SW 1271 (cell line): ENCODE measurements at regions not wholly inside any gene's neighbourhood (a gene's known extent, or its start where the extent isn't known, plus 50 kb on each side); places are given as distances from the start of the nearest gene placed in this dataset.

Source experiments
- DNase-seq, 2 experiments: peaks; one replicate each; lab custom pipeline; 2025; lab: John Stamatoyannopoulos, UW

GRCh38 chr5:14090755-14091154, 52.4 kb upstream of the TRIO start:
- DNase-seq = no peak

- DNase-seq = peak in 1 of 2 experiments; percentile 34
These were observed 52.9 kb upstream of the TRIO start for GRCh38 chr5:14090290-14090689.

GRCh38 chr5:14089198-14089597, 53.9 kb upstream of the TRIO start:
- no peak for DNase-seq

- no peak for DNase-seq
These were observed 56.9 kb upstream of the TRIO start for GRCh38 chr5:14086261-14086660.

GRCh38 chr5:14082973-14083372, 60.2 kb upstream of the TRIO start:
- no peak for DNase-seq

- no peak for DNase-seq
These were observed 60.6 kb upstream of the TRIO start for GRCh38 chr5:14082523-14082922.

- no peak for DNase-seq
These were observed 61.4 kb upstream of the TRIO start for GRCh38 chr5:14081791-14082190.

- DNase-seq = no peak
These were observed 64.4 kb upstream of the TRIO start for GRCh38 chr5:14078716-14079115.

- DNase-seq = no peak
These were observed 65.6 kb upstream of the TRIO start for GRCh38 chr5:14077501-14077900.

GRCh38 chr5:14076561-14076960, 66.6 kb upstream of the TRIO start:
- no peak for DNase-seq

- DNase-seq = no peak
These were observed 67.2 kb upstream of the TRIO start for GRCh38 chr5:14075937-14076336.

GRCh38 chr5:14071433-14071832, 71.7 kb upstream of the TRIO start:
- DNase-seq = no peak

- DNase-seq = no peak
These were observed 74.1 kb upstream of the TRIO start for GRCh38 chr5:14069021-14069420.

GRCh38 chr5:14068136-14068535, 75.0 kb upstream of the TRIO start:
- DNase-seq = no peak

- no peak for DNase-seq
These were observed 76.8 kb upstream of the TRIO start for GRCh38 chr5:14066326-14066725.

- DNase-seq = no peak
These were observed 78.3 kb upstream of the TRIO start for GRCh38 chr5:14064841-14065240.

GRCh38 chr5:14063691-14064090, 79.5 kb upstream of the TRIO start:
- DNase-seq = no peak

- no peak for DNase-seq
These were observed 80.0 kb upstream of the TRIO start for GRCh38 chr5:14063138-14063537.

- DNase-seq = no peak
These were observed 81.0 kb upstream of the TRIO start for GRCh38 chr5:14062178-14062577.

- DNase-seq = peak in 1 of 2 experiments; percentile 28
These were observed 82.0 kb upstream of the TRIO start for GRCh38 chr5:14061106-14061505.

GRCh38 chr5:14060218-14060617, 82.9 kb upstream of the TRIO start:
- no peak for DNase-seq

GRCh38 chr5:14059810-14060209, 83.3 kb upstream of the TRIO start:
- no peak for DNase-seq

- DNase-seq = no peak
These were observed 85.9 kb upstream of the TRIO start for GRCh38 chr5:14057289-14057688.

- no peak for DNase-seq
These were observed 87.1 kb upstream of the TRIO start for GRCh38 chr5:14056039-14056438.
